Esophagus muscularis mucosa (tissue), 4 donors: ENCODE measurements at regions not wholly inside any gene's neighbourhood (a gene's known extent, or its start where the extent isn't known, plus 50 kb on each side); places are given as distances from the start of the nearest gene placed in this dataset.
"Not testable (repeated sequence)": the region's sequence is repeated elsewhere in the genome, so short reads cannot be mapped to it uniquely, and the experiment has no call there.

ENCODE experiments used
- DNase-seq: peaks from one replicate; pipeline ENCODE4 v3.0.0-alpha.2; 2017; ENCODE audit errors: extremely low spot score
- H3K27ac ChIP-seq, 4 donors: fragments of 200-600 bp; sonication (generic); replicated peaks in 1 of 4; 1 replicate in 3 of 4; 2 replicates in 1 of 4; pipeline ENCODE4 v1.5.1; 2016 to 2019; ENCODE audit warnings: mild to moderate bottlenecking in 1 of 4
- H3K27me3 ChIP-seq, 4 donors: fragments of 200-600 bp; sonication (generic); one replicate each; pipeline versions ENCODE4 v1.5.1 to v1.6.0; 2016 to 2019
- H3K36me3 ChIP-seq, 4 donors: fragments of 200-600 bp; sonication (generic); one replicate each; pipeline ENCODE4 v1.5.1; 2016 to 2019
- H3K4me1 ChIP-seq, 4 donors: fragments of 200-600 bp; sonication (generic); one replicate each; pipeline ENCODE4 v1.5.1; 2016 to 2019
- H3K4me3 ChIP-seq, 4 donors: fragments of 200-600 bp; sonication (generic); 1 replicate in 2 of 4; 2 replicates in 2 of 4; pipeline ENCODE4 v1.5.1; 2016 to 2019; ENCODE audit warnings: mild to moderate bottlenecking in 4 of 4, moderate library complexity in 1 of 4
- H3K9me3 ChIP-seq, 4 donors: fragments of 200-600 bp; sonication (generic); 1 replicate in 3 of 4; 2 replicates in 1 of 4; pipeline ENCODE4 v1.5.1; 2016 to 2019
- EP300 ChIP-seq: sonication (generic); formaldehyde crosslinking; IDR thresholded peaks from one replicate; pipeline ENCODE4 v1.6.1; 2017; ENCODE audit warnings: antibody characterized with exemption
- POLR2A ChIP-seq: fragments of 450-650 bp; IDR thresholded peaks from one replicate; pipeline ENCODE4 v1.6.1; 2017; ENCODE audit warnings: antibody characterized with exemption, moderate library complexity, mild to moderate bottlenecking, low read depth
- POLR2AphosphoS5 ChIP-seq, 2 donors: sonication (generic); formaldehyde crosslinking; IDR thresholded peaks; one replicate each; pipeline ENCODE4 v1.6.1; 2017; ENCODE audit warnings: antibody characterized with exemption in 2 of 2
- WGBS: methylation state at CpG from one replicate; pipeline ENCODE4 v1.1.5; 2018; 5-methylcytosine and 5-hydroxymethylcytosine counted together
- intact Hi-C: fragments of 100-400 bp; cut with DNase I; formaldehyde crosslinking; loops from one replicate; pipeline ENCODE4 v1.15.1; 2023
- TF ChIP-seq, protein P1 (sequence below), 3 experiments: fragments of 200-600 bp in 2 of 3; fragments of 450-650 bp in 1 of 3; sonication (generic) in 2 of 3; IDR thresholded peaks; one replicate each; pipeline ENCODE4 v1.5.1; 2017 to 2019; ENCODE audit warnings: antibody characterized with exemption in 3 of 3, mild to moderate bottlenecking in 2 of 3, moderate library complexity in 1 of 3

DNA sequence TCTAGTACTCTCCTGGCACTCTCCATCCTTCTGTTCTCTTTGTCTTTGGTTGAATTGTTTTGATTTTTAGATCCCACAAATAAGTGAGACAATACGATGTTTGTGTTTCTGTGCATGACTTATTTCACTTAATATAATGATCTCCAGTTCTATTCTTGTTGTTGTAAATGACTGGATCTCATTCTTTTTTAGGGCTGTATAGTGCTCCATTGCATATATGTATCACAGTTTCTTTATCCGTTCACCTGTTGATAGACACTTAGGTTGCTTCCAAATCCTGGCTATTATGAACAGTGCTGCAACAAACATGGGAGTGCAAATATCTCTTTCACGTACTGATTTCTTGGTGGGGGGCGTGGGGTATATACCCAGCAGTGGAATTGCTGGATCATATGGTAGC, 245.0 kb downstream of the ADCYAP1 start:
- TF ChIP-seq POLR2A (no peak), POLR2AphosphoS5 (IDR thresholded peaks at IDR 0.05) (no peak), EP300 (no peak)
- TF ChIP-seq, protein P1, sequence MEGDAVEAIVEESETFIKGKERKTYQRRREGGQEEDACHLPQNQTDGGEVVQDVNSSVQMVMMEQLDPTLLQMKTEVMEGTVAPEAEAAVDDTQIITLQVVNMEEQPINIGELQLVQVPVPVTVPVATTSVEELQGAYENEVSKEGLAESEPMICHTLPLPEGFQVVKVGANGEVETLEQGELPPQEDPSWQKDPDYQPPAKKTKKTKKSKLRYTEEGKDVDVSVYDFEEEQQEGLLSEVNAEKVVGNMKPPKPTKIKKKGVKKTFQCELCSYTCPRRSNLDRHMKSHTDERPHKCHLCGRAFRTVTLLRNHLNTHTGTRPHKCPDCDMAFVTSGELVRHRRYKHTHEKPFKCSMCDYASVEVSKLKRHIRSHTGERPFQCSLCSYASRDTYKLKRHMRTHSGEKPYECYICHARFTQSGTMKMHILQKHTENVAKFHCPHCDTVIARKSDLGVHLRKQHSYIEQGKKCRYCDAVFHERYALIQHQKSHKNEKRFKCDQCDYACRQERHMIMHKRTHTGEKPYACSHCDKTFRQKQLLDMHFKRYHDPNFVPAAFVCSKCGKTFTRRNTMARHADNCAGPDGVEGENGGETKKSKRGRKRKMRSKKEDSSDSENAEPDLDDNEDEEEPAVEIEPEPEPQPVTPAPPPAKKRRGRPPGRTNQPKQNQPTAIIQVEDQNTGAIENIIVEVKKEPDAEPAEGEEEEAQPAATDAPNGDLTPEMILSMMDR (IDR thresholded peaks at IDR 0.05): no peak
- peaks cover 0 to 6% (median 0%) of the 10 kb centered on the region in 4 donors for H3K9me3 ChIP-seq
- no peaks in the 10 kb centered on the region for H3K36me3 ChIP-seq
- DNase-seq: no peak
- 94% methylated on average over 4 of the region's 4 CpGs for WGBS
- H3K27ac ChIP-seq: no peak overlapping the region
- no peak overlapping the region for H3K4me3 ChIP-seq
- H3K27me3 ChIP-seq: no peaks in the 10 kb centered on the region
- intact Hi-C loops: loop anchor here (10.0 kb wide), 1 partner anchor 65 kb away; no protein-coding TSS in a partner anchor
- no peaks in the 10 kb centered on the region for H3K4me1 ChIP-seq

- H3K27me3 ChIP-seq: no peaks in the 10 kb centered on the region
- DNase-seq: no peak
- H3K4me3 ChIP-seq: no peak overlapping the region
- peaks cover 0 to 6% (median 0%) of the 10 kb centered on the region in 4 donors for H3K9me3 ChIP-seq
- no peaks in the 10 kb centered on the region for H3K36me3 ChIP-seq
- intact Hi-C loops: loop anchor here (10.0 kb wide), 1 partner anchor 64 kb away; no protein-coding TSS in a partner anchor
- WGBS: 53% methylated on average over 2 of the region's 2 CpGs
- no peaks in the 10 kb centered on the region for H3K4me1 ChIP-seq
- TF ChIP-seq POLR2AphosphoS5 (IDR thresholded peaks at IDR 0.05): no peak
- TF ChIP-seq, protein P1 (IDR thresholded peaks at IDR 0.05): no peak
- TF ChIP-seq POLR2A: no peak
- TF ChIP-seq EP300: no peak
- H3K27ac ChIP-seq: no peak overlapping the region
Measured at GRCh38 chr18:1150344-1150743, 245.7 kb downstream of the ADCYAP1 start.

DNA sequence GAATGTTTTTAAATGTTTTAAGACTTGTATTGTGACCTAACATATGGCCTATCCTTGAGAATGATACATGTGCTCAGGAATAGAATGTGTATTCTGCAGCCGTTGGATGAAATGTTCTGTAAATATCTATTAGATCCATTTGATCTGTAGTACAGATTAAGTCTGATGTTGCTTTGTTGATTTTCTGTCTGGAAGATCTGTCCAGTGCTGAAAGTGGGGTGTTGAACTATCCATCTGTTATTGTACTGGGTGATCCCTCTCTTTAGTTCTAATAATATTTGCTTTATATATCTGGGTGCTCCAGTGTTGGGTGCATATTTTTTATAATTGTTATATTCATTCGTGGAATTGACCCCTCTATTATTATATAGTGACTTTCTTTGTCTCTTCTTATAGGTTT, 248.3 kb downstream of the ADCYAP1 start:
- WGBS: 55% methylated on average over 2 of the region's 2 CpGs

DNA sequence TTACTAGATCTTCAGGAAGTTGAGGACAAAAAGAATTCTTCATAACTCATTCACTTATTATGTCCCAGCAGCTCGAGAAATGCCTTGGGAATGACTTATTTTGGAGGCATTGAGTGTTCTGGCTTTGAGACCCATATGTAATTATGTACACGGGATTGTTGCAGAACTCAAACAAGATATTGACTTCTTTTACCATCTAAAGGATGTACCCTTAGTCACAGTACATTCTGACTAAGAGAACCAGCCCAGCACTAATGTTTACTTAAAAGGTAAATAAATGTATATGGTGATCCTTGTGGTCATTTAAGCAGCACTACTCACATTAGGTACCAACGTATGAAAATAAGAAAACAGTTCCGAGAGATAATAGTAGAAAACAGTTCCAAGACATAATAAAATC, 268.9 kb downstream of the ADCYAP1 start:
- Histone ChIP-seq H3K9me3 (peaks cover 0 to 17% (median 12%) of the 10 kb centered on the region in 4 donors), H3K4me3 (no peak overlapping the region), H3K27ac (no peak overlapping the region), H3K4me1 (no peaks in the 10 kb centered on the region), H3K27me3 (no peaks in the 10 kb centered on the region), H3K36me3 (no peaks in the 10 kb centered on the region)
- TF ChIP-seq EP300 (no peak), POLR2A (no peak), POLR2AphosphoS5 (IDR thresholded peaks at IDR 0.05) (no peak)
- TF ChIP-seq, protein P1 (IDR thresholded peaks at IDR 0.05): no peak
- 67% methylated on average over 4 of the region's 4 CpGs for WGBS
- no peak for DNase-seq
- intact Hi-C loops: no loop called here

More for the DNA sequence above, 248.3 kb downstream of the ADCYAP1 start:
- H3K4me3 ChIP-seq, H3K27me3 ChIP-seq, H3K4me1 ChIP-seq, H3K9me3 ChIP-seq, DNase-seq, H3K27ac ChIP-seq, H3K36me3 ChIP-seq: not testable (repeated sequence)
- intact Hi-C loops: loop anchor here (10.0 kb wide), 1 partner anchor 62 kb away; no protein-coding TSS in a partner anchor

- TF ChIP-seq EP300: no peak
- no peak for TF ChIP-seq POLR2A
- TF ChIP-seq, protein P1 (IDR thresholded peaks at IDR 0.05): no peak
- no peak for TF ChIP-seq POLR2AphosphoS5 (IDR thresholded peaks at IDR 0.05)
- intact Hi-C loops: no loop called here
- H3K27me3 ChIP-seq: no peaks in the 10 kb centered on the region
- H3K4me3 ChIP-seq: no peak overlapping the region
- no peaks in the 10 kb centered on the region for H3K4me1 ChIP-seq
- no peak for DNase-seq
- peaks cover 0 to 17% (median 12%) of the 10 kb centered on the region in 4 donors for H3K9me3 ChIP-seq
- no peak overlapping the region for H3K27ac ChIP-seq
- no peaks in the 10 kb centered on the region for H3K36me3 ChIP-seq
Measured at GRCh38 chr18:1177232-1177631, 272.6 kb downstream of the ADCYAP1 start.
